ENCODE measurements at regions not wholly inside any gene's neighbourhood (a gene's known extent, or its start where the extent isn't known, plus 50 kb on each side); places are given as distances from the start of the nearest gene placed in this dataset.

- Histone ChIP-seq H3K4me3 (ENCODE audit: low read depth in 2 of 2, low read length in 2 of 2) (no peak overlapping the region), H3K9me3 (ENCODE audit: control insufficient read depth, insufficient read depth, low read depth, low read length) (no peaks in the 10 kb centered on the region), H3K36me3 (ENCODE audit: control insufficient read depth, insufficient read depth, low read length) (no peaks in the 10 kb centered on the region), H3K4me1 (ENCODE audit: control insufficient read depth, insufficient read depth, low read length) (no peaks in the 10 kb centered on the region), H3K27me3 (ENCODE audit: control insufficient read depth, insufficient read depth, low read length) (no peaks in the 10 kb centered on the region), H3K27ac (ENCODE audit: low read length) (no peak overlapping the region)
- no peak for DNase-seq (ENCODE audit: low read depth, low spot score)
- no TSS peak for BruUV-seq (replicated peaks)
- in situ Hi-C loops (cut with HindIII; ENCODE audit: low pct_unique_long_range_greater_than_20kb, low sequenced_read_pairs), result no loop called here
- ChIA-PET CTCF (no interaction called here), POLR2A (no interaction called here)
- TF ChIP-seq SIN3A (IDR thresholded peaks at IDR 0.05; ENCODE audit: borderline replicate concordance, insufficient read depth, low read depth, low read length), result no peak
- no peak for ATAC-seq
- intact Hi-C loops (cut with micrococcal nuclease; ENCODE audit: unreplicated experiment), result no loop called here
Measured at GRCh38 chr11:80023386-80023785, 582.6 kb upstream of the TENM4 start.

- Histone ChIP-seq H3K36me3 (ENCODE audit: control insufficient read depth, insufficient read depth, low read length) (no peaks in the 10 kb centered on the region), H3K27ac (ENCODE audit: low read length) (no peak overlapping the region), H3K9me3 (ENCODE audit: control insufficient read depth, insufficient read depth, low read depth, low read length) (no peaks in the 10 kb centered on the region), H3K4me1 (ENCODE audit: control insufficient read depth, insufficient read depth, low read length) (peaks cover 2% of the 10 kb centered on the region; the same call in 1 of the 2 replicates), H3K4me3 (ENCODE audit: low read depth in 2 of 2, low read length in 2 of 2) (no peak overlapping the region), H3K27me3 (ENCODE audit: control insufficient read depth, insufficient read depth, low read length) (no peaks in the 10 kb centered on the region)
- no TSS peak for BruUV-seq (replicated peaks)
- TF ChIP-seq REST (IDR thresholded peaks at IDR 0.05; ENCODE audit: insufficient read depth in 1 of 2, low read depth in 2 of 2, low read length in 1 of 2) (no peak), TCF7L2 (IDR thresholded peaks at IDR 0.05; ENCODE audit: low read depth, low read length) (no peak), SIN3A (IDR thresholded peaks at IDR 0.05; ENCODE audit: borderline replicate concordance, insufficient read depth, low read depth, low read length) (no peak)
- ChIA-PET POLR2A (no interaction called here), CTCF (no interaction called here)
- intact Hi-C loops (cut with micrococcal nuclease; ENCODE audit: unreplicated experiment), result no loop called here
- DNase-seq (ENCODE audit: low read depth, low spot score) (no peak), ATAC-seq (no peak)
- in situ Hi-C loops (cut with HindIII; ENCODE audit: low pct_unique_long_range_greater_than_20kb, low sequenced_read_pairs), result no loop called here
Measured at GRCh38 chr11:80010536-80010935, 569.7 kb upstream of the TENM4 start.

- in situ Hi-C loops (cut with HindIII; ENCODE audit: low pct_unique_long_range_greater_than_20kb, low sequenced_read_pairs), result no loop called here
- ChIA-PET POLR2A (no interaction called here), CTCF (interaction anchor here (0.6 kb wide), 1 partner anchor 268 kb away, joined by 3 read pairs; no protein-coding TSS in a partner anchor)
- H3K9me3 ChIP-seq (ENCODE audit: control insufficient read depth, insufficient read depth, low read depth, low read length), result no peaks in the 10 kb centered on the region
- no peak overlapping the region for H3K27ac ChIP-seq (ENCODE audit: low read length)
- no peaks in the 10 kb centered on the region for H3K36me3 ChIP-seq (ENCODE audit: control insufficient read depth, insufficient read depth, low read length)
- DNase-seq (ENCODE audit: low read depth, low spot score) (no peak), ATAC-seq (no peak)
- peaks cover 2% of the 10 kb centered on the region; the same call in 1 of the 2 replicates for H3K4me1 ChIP-seq (ENCODE audit: control insufficient read depth, insufficient read depth, low read length)
- no peak overlapping the region for H3K4me3 ChIP-seq (ENCODE audit: low read depth in 2 of 2, low read length in 2 of 2)
- BruUV-seq (replicated peaks), result no TSS peak
- TF ChIP-seq REST (IDR thresholded peaks at IDR 0.05; ENCODE audit: insufficient read depth in 1 of 2, low read depth in 2 of 2, low read length in 1 of 2), result no peak
- TF ChIP-seq POLR2AphosphoS5 (IDR thresholded peaks at IDR 0.05; ENCODE audit: low read depth, low read length), result no peak
- TF ChIP-seq SIN3A (IDR thresholded peaks at IDR 0.05; ENCODE audit: borderline replicate concordance, insufficient read depth, low read depth, low read length), result no peak
- TF ChIP-seq CTCF (IDR thresholded peaks at IDR 0.05), result no peak
- TF ChIP-seq TCF7L2 (IDR thresholded peaks at IDR 0.05; ENCODE audit: low read depth, low read length), result no peak
- no peaks in the 10 kb centered on the region for H3K27me3 ChIP-seq (ENCODE audit: control insufficient read depth, insufficient read depth, low read length)
- intact Hi-C loops (cut with micrococcal nuclease; ENCODE audit: unreplicated experiment), result no loop called here
Measured at GRCh38 chr11:80009081-80009480, 568.3 kb upstream of the TENM4 start.

Measured in Panc1 (cell line).